Kidney glomerular epithelial cell (primary cell): ENCODE measurements at regions not wholly inside any gene's neighbourhood (a gene's known extent, or its start where the extent isn't known, plus 50 kb on each side); places are given as distances from the start of the nearest gene placed in this dataset.
A peak's percentile ranks its signal among the peaks of the same experiment; 100 is the strongest.
"Not testable (repeated sequence)": the region's sequence is repeated elsewhere in the genome, so short reads cannot be mapped to it uniquely, and the experiment has no call there.

Experiments
- DNase-seq: peaks from one replicate; lab custom pipeline; 2025; lab: John Stamatoyannopoulos, UW

DNA sequence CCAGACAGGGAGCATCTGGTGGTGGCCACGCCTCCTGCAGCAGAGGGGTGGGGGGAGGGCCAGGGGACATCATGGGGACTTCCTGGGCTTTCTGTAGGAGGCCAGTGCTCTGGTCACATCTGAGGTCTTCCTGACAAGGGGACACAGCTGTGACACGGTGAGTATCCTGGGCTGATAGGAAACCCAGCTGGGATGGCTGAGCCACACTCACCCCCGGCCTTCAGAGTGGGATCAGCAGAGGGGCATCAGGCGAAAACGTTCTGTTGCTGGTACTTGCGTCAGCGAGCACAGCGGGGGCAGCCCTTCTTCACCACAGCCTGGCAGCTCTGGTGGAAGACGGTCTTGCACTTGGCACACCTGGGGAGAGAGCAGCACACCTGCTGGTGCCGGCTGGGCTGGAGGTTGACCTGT lies 122.9 kb upstream of the SMURF2 start:
- DNase-seq = no peak

DNA sequence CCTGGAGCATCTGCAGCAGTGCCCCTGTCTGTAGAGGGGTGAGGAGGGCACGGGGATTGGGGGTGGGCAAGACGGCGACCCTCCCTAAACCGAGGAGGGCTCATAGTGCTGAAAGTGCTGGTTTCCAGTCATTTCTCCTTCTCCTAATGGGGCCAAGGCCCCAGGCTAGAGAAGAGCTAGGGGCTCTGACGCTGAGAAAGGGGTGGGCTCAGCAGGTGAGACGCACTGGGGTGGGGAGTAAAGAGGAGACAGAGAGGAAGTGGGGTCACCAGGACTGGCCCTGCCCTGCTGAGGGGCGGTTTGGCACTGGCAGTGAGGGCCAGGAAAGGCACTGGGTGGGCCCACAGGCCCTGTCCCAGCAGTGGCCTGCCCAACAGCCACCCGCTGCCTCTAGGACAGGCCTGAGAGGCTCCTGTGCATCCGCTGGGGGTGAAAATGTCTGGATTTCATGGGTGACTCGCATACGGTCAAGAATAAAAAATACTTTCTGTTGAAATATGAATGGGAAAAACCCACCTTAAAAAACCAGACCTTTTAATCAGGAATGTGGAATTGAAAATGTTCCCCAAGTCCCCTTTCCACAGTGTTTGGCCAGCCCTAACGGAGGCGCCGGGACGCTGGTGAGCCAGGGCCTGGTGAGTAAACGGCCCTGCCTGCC lies 122.4 kb upstream of the SMURF2 start:
- no peak for DNase-seq

DNA sequence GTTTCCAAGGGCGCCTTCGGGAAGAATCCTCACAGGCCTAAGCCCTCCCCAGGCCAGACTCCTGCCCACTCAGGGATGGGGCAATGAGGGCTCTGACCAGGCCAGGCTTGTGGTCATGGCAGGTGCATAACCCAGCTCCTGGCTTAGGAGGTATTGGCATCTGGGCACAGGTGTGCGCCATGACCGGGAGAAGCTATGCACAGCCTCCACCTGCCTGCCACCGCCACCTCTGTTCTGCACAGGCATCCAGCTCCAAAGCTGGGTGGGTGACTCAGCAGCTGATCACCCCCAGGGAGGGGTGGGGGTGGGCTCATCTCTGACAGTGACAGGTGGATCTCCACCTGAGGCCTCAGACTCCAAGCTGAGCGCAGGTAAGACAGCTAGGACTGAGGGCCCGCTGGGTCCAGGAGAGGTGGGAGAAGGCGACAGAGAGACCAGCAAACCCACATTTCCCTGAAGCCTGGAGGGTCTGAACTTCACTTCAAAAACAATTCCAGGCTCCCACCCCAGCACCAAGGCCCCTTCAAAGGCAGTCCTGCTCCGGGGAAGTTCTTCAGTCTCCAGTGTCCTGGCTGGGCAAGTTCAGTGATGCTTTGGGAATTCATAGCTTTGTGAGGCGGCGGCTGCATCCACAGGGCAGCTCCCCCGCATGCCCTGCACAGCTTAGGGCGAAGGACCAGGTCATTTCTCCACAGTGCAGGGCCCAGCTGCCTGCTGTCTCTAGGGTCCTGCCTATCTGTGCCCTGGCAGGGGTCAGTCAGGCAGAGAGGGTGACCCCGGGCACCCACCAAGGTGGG lies 121.6 kb upstream of the SMURF2 start:
- no peak for DNase-seq

DNA sequence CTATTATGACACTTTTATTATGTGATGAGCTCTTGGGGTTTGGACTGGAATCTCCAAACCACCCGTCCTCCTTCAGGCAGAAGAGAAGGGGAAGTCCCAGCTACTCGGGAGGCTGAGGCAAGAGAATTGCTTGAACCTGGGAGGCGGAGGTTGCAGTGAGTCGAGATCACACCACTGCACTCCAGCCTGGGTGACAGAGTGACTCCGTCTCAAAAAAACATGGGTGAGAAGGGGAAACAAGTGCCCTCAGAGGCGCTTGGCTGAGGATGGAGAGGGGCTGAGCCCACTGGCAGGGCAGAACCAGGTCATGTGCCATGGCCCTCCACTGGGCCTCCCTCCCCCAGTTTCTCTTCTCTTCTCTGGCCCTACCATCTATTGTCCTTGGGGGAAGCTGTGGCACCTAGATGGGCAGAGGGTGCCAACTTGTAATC lies 120.9 kb upstream of the SMURF2 start:
- no peak for DNase-seq

DNA sequence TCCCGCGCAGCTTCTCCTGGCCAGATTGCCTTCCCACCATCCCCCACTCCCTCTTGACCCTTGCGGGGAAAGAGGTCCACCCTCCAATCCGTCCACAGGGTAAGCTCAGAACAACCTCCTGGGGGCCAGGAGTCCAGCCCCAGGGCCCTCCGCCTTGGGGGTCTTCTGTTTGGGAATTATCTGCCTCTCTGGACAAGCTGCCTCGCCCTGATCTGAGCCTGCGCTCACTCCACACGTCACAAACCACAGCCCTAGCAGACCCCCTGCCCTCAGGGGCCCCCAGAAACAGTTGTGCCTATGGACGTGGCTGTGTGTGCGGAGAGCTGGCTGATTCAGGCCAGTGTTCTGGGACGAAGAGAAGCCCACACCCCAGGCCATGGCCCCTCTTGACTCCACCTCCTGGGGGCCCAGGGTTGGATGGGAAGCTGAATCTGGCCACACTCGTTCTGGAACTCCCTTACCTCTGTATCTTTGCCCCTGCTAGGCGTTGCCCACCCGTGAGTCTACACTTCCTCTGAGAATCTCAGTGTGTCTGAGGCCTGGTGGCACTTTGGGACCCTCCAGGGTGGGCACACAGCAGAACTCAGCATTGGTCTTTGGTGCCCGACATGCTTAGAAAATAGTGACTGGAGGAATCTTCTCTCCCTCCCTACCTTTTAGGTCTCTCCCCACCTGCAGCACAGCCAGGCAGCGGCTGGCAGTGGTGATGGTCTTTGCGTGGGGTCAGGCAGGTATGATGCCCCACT lies 119.9 kb upstream of the SMURF2 start:
- DNase-seq = no peak

DNA sequence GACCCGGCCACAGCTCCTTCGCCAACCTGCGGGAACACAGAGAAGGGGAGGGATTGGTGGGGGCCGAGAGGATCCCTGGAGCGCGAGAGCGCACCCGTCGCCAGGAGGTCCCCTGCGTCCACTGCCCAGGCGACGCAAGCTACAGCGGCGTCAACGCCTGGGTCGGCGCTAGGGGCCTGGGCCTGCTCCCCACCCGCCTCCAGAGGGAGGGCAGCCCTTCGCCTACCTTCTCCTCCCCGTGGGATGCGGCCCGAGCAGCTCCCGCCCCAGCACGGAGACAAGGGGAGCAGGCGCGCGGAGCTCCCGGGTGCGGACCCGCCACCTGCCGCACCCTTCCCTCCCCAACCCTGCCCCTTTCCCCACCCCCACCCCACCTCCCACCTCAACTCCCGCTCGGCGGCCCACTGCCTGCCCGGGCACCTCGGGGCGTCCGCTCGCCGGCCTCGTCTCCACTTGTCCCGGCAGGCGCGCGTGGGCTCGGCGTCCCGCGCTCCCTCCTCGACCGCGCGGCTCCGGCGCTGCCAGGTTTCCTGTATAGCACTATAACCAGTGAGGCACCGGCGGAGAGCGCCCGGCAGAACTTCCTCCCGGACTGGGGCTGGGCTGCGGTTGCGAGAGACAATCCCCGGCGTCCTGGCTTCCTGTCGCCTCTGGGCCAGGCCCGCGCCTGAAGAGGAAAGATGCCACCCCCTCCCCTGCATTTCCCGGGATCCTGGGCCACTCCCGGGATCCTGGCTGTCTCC lies 119.1 kb upstream of the SMURF2 start:
- DNase-seq = no peak

DNA sequence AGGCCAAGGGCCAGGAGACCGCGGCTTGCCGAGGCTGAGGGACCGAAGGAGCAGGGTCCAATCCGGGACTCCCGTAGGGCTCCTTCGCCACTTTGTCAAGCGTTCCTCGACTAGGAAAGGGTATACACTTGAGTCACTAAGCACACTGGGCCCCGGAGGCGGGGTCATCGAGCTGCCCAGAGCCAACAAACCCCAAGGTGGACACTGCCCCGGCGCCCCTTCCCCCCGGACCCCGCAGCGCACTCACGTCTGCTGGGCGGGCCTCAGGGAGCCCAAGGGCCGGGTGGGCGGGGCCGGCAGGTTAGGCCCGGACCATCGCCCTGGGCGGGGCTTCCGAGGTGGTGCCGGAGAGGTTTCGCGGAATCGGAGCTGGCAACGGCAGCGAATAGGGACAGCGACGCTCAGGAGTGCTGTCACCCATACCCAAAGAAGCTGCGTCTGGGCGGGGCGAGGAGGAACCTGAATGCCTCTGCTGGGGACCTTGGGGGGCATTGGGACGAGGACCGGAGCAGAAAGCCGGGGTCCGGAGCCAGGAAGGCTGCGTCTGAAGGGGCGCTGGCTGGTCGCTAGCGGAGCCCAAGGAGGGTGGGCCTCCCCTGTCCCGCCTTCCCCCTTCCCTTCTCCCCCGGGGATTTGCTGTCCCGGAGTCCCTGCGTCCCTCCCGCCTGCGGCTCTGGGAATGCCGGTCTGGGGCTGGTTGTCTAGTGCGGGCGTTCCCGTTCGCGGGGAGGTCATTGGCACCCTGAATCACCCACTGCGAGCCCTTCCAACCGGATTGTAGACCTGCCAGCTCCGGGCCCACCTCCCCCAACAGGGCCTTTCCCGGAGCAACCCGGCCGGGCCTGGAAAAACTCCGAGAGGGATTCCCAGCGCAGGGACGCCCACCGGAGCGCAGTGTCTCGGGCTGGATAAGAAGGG lies 118.2 kb upstream of the SMURF2 start:
- DNase-seq = no peak

DNA sequence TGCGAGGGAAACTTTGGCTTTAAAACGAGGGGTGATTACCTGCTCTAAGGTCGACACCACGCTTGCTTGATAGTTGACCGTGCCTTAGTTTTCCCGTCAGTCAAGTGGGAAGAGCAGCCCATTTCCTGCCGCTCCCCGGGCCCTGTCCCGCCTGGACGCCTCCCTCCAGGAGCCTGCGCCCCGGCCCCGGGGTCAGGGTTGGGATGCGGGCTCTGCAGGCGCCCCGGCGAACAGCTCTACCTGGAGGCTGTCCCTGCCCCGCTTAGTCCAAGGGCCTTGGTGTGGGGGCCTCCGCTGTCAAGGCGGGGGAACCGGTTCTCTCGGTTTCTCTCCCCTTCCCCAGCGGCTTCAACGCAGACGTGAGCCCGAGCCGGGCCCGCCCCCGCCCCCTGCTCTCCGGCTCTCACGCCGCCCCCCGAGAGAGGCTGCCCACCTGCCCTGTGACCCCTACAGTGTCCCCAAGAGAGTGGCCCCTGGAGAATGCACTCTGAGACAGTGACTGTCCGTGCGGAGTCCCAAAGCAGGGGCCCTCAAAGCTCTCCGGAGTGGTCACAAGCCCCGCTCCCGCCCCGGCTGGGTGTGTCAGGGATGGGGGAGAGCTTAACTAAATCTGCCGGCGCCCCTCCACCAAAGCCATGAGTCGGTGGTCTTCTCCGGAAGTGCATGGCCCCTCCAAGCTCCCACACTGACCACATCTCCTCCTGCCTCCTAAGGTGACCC lies 117.4 kb upstream of the SMURF2 start:
- DNase-seq = no peak

DNA sequence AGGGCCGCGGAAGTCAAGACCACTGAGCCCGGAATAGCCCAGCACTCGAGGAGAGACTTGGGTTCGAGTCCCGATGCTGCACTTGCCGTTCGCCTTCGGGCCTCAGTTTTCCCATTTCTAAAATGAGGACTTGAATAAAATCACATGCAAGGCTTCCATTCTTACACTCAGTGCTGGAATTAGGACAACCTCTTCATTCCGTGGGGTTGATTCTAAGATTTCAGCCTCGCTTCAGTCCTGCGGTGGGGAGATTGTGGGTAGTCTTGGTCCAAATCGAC lies 116.9 kb upstream of the SMURF2 start:
- DNase-seq = not testable (repeated sequence)

DNA sequence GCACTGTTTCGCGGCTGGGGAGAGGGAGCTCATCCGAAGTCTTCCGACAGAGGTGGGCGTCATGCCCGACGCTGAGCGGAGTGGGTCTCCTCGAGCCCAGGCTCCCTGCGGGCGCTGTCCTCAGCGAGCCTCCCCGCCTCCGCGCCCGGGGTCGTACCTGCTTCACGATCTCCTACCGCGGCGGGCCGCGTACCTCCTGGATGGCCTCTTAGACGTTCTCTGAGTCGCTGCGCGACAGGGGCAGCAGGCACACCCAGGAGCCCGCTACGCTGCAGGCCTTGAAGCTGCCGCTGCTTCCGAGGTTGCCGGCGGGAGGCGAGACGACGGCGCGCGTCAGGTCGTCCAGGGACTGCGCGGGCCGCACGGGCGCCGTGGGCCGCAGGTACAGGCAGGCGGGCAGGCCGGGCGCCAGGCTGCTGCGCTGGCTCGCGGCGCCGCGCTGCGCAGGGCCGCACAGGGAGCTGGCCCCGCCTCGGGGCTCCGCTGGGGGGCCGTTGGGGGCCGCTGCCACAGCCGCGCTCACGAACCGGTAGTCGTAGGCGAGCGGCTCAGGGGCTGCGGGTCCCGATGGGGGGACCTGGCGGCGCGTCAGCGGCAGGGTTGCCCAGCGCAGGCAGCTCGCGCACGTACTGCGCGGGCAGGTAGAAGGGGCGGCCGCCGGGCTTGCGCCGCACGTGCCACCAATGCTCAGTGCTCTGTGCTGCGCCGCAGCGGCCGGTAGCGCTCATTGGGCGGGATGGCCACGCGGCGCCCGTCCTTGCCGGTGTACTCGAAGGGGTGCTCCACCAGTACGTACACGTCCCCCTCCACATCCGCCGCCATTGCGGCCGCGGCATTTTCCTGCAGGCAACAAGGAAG lies 116.4 kb upstream of the SMURF2 start:
- DNase-seq = no peak

DNA sequence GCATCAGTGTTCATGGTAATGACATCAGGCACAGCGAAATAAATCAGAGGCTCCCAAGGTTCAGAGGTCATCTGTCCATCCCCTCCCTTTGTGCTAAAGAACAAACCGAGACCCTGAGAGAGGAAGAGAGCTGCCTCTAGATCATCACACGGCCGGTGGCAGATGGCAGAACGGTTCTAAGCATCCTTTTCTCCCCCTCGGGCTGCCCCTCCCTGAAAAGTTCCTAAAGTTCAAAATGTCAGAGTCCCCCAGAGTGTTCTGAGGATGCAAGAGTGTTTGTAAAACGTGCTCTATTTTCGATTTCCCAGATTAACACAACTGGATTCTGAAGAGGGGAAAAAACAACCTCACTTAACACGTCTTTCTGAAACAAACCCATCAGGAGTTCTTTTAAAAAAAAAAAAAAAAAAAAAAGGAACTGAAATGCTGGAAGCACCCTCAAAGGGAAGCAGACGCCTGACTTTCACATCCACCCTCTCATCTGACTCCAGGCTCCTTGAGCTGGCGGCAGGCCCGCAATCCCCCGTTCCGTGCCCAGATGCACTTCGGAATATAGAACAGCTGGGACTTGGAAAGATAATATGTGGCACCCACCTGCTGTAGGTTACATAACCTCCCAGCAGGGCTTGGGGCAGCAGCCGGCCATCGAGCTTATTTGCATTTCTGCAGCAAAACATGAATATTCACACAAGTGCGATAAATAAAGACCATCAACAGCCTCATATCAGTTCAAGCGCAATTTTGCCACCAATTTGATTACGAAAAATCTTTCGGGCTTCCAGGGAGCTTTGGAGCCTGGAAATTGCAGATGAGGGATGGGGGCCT lies 115.5 kb upstream of the SMURF2 start:
- DNase-seq = no peak

DNA sequence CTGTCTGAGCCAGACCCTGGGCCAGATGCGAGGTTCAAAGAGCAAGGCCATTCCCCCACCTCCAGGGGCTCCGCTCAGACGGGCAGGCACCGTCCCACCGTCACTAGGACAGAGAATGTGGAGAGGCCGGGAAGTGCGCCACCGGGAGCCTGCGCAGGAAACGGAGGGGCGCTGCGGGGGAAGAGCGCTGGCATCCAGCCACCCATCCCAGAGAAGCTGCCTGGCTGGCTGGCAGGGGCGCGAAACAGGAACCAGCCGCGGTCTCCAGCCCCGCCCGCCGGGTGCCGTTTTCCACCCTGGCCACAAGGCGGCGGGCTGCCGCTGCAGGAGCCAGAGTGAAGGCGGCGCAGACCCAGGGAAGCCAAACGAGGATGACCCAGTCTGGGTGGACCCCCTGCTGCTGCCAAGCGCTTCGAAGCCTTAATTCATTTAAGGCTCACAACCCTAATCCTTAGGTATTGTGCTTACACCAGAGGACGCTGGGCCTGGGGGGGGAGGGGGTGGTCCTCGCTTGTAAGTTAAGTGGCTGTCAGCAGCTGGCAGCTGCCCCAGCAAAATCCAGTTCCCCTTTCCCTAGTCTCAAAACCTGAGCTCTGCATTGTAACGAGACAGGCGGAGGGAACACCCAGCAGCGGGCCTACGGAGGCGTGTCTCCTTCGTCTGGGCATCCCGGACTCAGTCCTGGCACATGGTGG lies 114.8 kb upstream of the SMURF2 start:
- peak; percentile 49 for DNase-seq

DNA sequence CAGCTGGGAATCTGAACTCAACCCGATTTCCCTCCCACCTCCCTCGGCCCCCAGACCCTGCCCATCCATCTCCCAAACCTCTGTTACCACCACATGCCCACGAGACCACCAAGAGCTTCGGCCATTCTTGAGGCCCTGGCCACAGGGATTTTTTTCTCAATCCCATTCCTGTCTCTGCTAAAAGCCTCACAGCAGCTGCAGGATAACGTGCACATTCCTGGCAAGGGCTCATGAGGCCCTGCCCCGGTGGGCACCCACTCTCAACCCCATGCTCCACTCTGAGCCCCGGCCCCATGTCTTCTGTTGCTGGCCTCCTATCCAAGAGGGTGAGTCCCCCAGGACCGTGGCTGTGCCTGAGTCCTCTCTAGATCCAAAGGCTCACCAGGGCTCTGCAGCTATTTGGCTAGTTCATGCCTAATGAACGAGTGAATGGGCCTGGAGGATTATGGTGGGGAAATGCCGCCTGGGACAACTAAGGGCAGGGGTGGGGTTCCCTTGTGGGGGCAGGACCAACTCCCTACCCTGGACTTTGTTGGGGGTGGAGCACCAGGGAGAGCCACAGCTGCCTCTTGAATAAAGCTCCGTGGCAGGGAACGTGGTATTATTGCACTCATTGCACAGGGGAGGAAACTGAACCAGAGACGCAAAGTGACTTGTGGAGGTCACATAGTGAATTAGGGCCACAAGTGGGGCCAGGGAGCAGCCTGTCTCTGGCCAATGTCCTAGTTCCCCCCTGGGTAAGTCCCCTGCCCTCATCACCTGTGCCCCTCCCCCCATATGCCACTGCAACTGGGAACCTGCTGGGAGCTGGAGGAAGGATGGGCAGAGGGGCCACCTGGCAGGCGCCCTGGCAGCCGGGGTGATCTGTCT lies 113.8 kb upstream of the SMURF2 start:
- no peak for DNase-seq

DNA sequence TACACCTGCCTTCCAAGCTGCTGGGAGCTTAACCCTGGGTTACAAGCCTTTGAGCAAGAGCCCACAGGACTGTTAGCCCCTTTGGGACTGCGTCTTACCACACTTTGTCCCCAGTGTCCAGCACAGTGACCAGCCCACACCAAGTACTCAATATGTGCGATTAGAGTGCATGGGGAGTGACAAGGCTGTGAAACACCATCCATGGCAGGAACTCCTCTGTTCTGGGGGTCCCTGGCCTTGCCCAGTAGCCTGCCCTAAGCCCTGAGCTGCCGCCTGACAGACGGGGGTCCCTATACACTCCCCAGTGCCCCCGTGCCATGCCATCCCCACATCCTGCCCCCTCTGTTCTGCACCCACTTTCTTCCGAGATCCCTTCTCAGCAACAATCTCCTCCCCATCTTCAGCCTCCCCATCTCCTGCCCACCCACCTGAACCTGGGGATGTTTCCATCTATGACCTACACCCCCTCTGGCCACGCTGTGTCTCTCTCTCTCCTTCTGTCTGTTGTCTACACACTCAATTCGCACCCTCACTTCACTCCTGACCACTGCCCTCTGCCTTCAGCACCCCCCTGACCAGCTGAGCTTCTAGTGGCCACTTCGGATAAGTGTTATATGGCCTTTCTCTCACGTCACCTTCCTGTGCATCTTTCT lies 112.9 kb upstream of the SMURF2 start:
- DNase-seq = no peak

DNA sequence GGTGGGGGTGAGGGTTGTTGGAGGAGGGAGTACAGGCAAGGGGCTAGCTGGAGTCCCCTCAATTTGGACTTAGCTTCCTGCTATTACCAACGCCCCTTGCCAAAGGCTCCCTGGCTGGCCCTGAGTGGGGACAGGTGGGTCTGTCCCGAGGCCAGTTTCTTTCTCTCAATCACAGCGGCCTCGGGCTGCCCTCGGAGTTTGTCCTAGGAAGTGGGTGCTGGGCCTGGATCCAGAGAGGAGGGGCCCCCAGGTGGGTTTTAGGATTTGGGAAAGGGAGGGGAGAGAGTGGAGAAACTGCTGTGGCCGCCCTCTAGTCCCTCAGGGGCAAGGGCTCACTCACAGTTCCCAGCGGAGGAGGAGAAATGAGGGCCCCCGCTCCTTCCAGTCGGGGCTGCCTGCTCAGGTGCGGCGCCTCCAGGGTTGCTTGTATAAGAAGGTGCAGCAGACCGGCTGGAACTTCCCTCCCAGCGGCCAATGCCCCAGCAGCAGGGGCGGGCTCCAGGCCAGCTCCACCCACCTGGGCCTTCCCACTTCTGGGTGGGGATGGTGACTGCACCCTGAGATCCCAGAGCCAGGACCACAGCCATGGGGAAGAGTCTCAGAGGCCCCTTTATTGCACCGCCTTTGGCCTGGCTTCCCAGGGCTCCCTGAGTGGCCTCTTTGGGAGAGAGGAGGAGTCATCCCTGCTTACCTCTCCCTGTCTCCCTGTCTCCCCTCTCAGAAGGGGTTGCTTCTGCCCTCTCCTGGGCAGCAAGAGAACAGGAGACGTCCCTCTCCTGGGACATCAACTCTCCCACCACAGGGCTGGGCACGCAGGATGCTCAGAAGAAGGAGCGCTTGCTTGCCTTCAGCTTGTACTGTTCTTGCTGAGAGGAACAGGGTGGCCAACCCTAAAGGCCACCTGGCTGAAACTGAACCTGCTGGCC lies 112.0 kb upstream of the SMURF2 start:
- DNase-seq = peak; percentile 55

DNA sequence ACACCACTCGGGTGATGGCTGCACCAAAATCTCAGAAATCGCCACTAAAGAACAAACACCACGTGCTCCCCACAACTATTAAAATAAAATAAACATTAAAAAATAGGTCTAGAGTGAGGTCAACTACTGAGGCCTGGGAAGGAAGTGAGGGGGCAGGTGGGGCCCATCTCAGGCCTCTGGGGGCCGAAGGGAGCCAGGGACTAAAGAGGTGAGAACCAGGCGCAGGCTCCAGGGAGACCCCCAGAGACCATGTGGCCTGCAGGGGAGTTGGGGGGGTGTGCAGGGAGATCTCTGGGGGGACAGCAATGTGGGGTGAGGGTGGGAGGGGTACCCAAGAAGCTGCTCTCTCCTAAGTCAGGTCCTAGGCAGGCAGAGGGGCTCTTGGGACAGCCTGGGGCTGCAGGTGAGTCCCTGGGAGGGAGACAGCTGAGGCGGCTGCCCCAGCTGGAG lies 111.3 kb upstream of the SMURF2 start:
- DNase-seq = no peak
